HCT116 (cell line): ENCODE measurements at regions not wholly inside any gene's neighbourhood (a gene's known extent, or its start where the extent isn't known, plus 50 kb on each side); places are given as distances from the start of the nearest gene placed in this dataset.

Source experiments
- ATF3 ChIP-seq: IDR thresholded peaks from 2 replicates; pipeline ENCODE4 v1.6.1; 2012
- CTCF ChIP-seq, 3 experiments: fragments of 200-600 bp in 1 of 3; sonication (generic) in 1 of 3; IDR thresholded peaks in 2 of 3; conservative IDR thresholded peaks in 1 of 3; 2 replicates each; pipeline ENCODE4 v1.5.1; 2012 to 2017; ENCODE audit warnings: low read depth in 2 of 3, low read length in 2 of 3, antibody characterized with exemption in 1 of 3, borderline replicate concordance in 1 of 3, control low read depth in 1 of 3, mild to moderate bottlenecking in 1 of 3, mixed read lengths in 1 of 3, mixed run types in 1 of 3, moderate library complexity in 1 of 3; ENCODE audit not compliant: insufficient read depth in 1 of 3
- EZH2phosphoT487 ChIP-seq: fragments of 200-600 bp; IDR thresholded peaks from 2 replicates; pipeline ENCODE4 v1.6.1; 2018; ENCODE audit warnings: antibody characterized with exemption, borderline replicate concordance
- JUND ChIP-seq: IDR thresholded peaks from 2 replicates; pipeline ENCODE4 v1.6.1; 2012
- POLR2A ChIP-seq: IDR thresholded peaks from 2 replicates; pipeline ENCODE4 v1.7.0; 2011; ENCODE audit warnings: borderline replicate concordance; ENCODE audit not compliant: insufficient read depth, insufficient read length; ENCODE audit errors: extremely low read depth
- POLR2AphosphoS5 ChIP-seq: IDR thresholded peaks from 2 replicates; pipeline ENCODE4 v1.6.1; 2011; ENCODE audit warnings: mild to moderate bottlenecking, low read depth, low read length, moderate library complexity
- TCF7L2 ChIP-seq: IDR thresholded peaks from 2 replicates; pipeline ENCODE4 v1.7.0; 2011; ENCODE audit warnings: borderline replicate concordance, inconsistent platforms; ENCODE audit not compliant: insufficient read depth, insufficient read length; ENCODE audit errors: extremely low read depth
- YY1 ChIP-seq: IDR thresholded peaks from 2 replicates; pipeline ENCODE4 v1.6.1; 2011; ENCODE audit warnings: low read length, low read depth, moderate library complexity, mild to moderate bottlenecking; ENCODE audit not compliant: insufficient replicate concordance; ENCODE audit errors: extremely low read depth
- ZFX ChIP-seq: fragments of 450-650 bp; IDR thresholded peaks from 2 replicates; pipeline ENCODE4 v1.6.1; 2017
- ZNF274 ChIP-seq: fragments of 200-500 bp; sonication (Bioruptor generic); IDR thresholded peaks from 2 replicates; pipeline ENCODE4 v1.6.1; 2014; ENCODE audit warnings: mild to moderate bottlenecking, low read depth, low read length, inconsistent platforms

GRCh38 chr1:188269956-188270355 lies 1441.2 kb downstream of the PLA2G4A start:
- TF ChIP-seq ZNF274 (no peak), CTCF (IDR thresholded peaks at IDR 0.05 in 2 of 3, conservative IDR thresholded peaks at IDR 0.05 in 1 of 3; ENCODE audit: borderline replicate concordance in 1 of 3, insufficient read depth in 1 of 3, low read depth in 2 of 3, low read length in 2 of 3) (no peak), YY1 (no peak), ATF3 (no peak), POLR2A (no peak), POLR2AphosphoS5 (no peak), ZFX (no peak), EZH2phosphoT487 (no peak), JUND (no peak), TCF7L2 (no peak)
